ENCODE measurements at regions not wholly inside any gene's neighbourhood (a gene's known extent, or its start where the extent isn't known, plus 50 kb on each side); places are given as distances from the start of the nearest gene placed in this dataset.
"Not testable (repeated sequence)": the region's sequence is repeated elsewhere in the genome, so short reads cannot be mapped to it uniquely, and the experiment has no call there.

GRCh38 chr3:102037791-102038190 is 188.5 kb downstream of the NFKBIZ start:
- no peak for DNase-seq

GRCh38 chr3:102038477-102039142 is 189.3 kb downstream of the NFKBIZ start:
- DNase-seq: no peak

GRCh38 chr3:102040144-102040543 is 190.8 kb downstream of the NFKBIZ start:
- not testable (repeated sequence) for DNase-seq

GRCh38 chr3:102053375-102053989 is 204.2 kb downstream of the NFKBIZ start:
- DNase-seq: no peak

- no peak for DNase-seq
Measured at GRCh38 chr3:102054543-102055080, 205.3 kb downstream of the NFKBIZ start.

- DNase-seq: no peak
Measured at GRCh38 chr3:102057781-102058421, 208.6 kb downstream of the NFKBIZ start.

GRCh38 chr3:102059145-102059943 is 210.0 kb downstream of the NFKBIZ start:
- no peak for DNase-seq

GRCh38 chr3:102060814-102061213 is 211.5 kb downstream of the NFKBIZ start:
- no peak for DNase-seq

- no peak for DNase-seq
Measured at GRCh38 chr3:102063572-102063971, 214.3 kb downstream of the NFKBIZ start.

GRCh38 chr3:102066470-102066869 is 217.2 kb downstream of the NFKBIZ start:
- no peak for DNase-seq

GRCh38 chr3:102068327-102068726 is 219.0 kb downstream of the NFKBIZ start:
- no peak for DNase-seq

- DNase-seq: no peak
Measured at GRCh38 chr3:102068736-102069135, 219.4 kb downstream of the NFKBIZ start.

GRCh38 chr3:102069211-102069662 is 219.9 kb downstream of the NFKBIZ start:
- DNase-seq: no peak

GRCh38 chr3:102074946-102075345 is 225.6 kb downstream of the NFKBIZ start:
- no peak for DNase-seq

GRCh38 chr3:102078401-102078800 is 229.1 kb downstream of the NFKBIZ start:
- DNase-seq: no peak

GRCh38 chr3:102078854-102079808 is 229.8 kb downstream of the NFKBIZ start:
- DNase-seq: no peak

- no peak for DNase-seq
Measured at GRCh38 chr3:102079809-102080197, 230.5 kb downstream of the NFKBIZ start.

- no peak for DNase-seq
Measured at GRCh38 chr3:102081572-102082289, 232.4 kb downstream of the NFKBIZ start.

- no peak for DNase-seq
Measured at GRCh38 chr3:102083473-102083872, 234.2 kb downstream of the NFKBIZ start.

- DNase-seq: no peak
Measured at GRCh38 chr3:102084006-102084405, 234.7 kb downstream of the NFKBIZ start.

GRCh38 chr3:102084704-102085103 is 235.4 kb downstream of the NFKBIZ start:
- no peak for DNase-seq

All from 8988T (cell line).